Fibroblast of skin of abdomen (primary cell): ENCODE measurements at regions not wholly inside any gene's neighbourhood (a gene's known extent, or its start where the extent isn't known, plus 50 kb on each side); places are given as distances from the start of the nearest gene placed in this dataset.

Experiments
- DNase-seq: peaks from one replicate; pipeline ENCODE4 v3.0.0-alpha.2; 2013

GRCh38 chr4:174120446-174121295 lies 162.8 kb downstream of the FBXO8 start:
- peak; percentile 86 for DNase-seq

GRCh38 chr4:174119830-174120229 lies 163.6 kb downstream of the FBXO8 start:
- DNase-seq, result no peak

GRCh38 chr4:174119051-174119450 lies 164.4 kb downstream of the FBXO8 start:
- peak; percentile 45 for DNase-seq

- DNase-seq, result no peak
These were observed 165.3 kb downstream of the FBXO8 start for GRCh38 chr4:174118171-174118570.

GRCh38 chr4:174117445-174117844 lies 166.0 kb downstream of the FBXO8 start:
- no peak for DNase-seq

- DNase-seq, result no peak
These were observed 167.4 kb downstream of the FBXO8 start for GRCh38 chr4:174116021-174116420.

- DNase-seq, result no peak
These were observed 172.0 kb downstream of the FBXO8 start for GRCh38 chr4:174111422-174111821.

- no peak for DNase-seq
These were observed 173.3 kb downstream of the FBXO8 start for GRCh38 chr4:174110180-174110579.

GRCh38 chr4:174107746-174108354 lies 175.6 kb downstream of the FBXO8 start:
- no peak for DNase-seq

GRCh38 chr4:174105202-174105601 lies 178.3 kb downstream of the FBXO8 start:
- DNase-seq, result no peak

GRCh38 chr4:174100910-174101309 lies 182.6 kb downstream of the FBXO8 start:
- DNase-seq, result no peak

GRCh38 chr4:174099712-174100111 lies 183.8 kb downstream of the FBXO8 start:
- no peak for DNase-seq

GRCh38 chr4:174096999-174097398 lies 186.5 kb downstream of the FBXO8 start:
- no peak for DNase-seq

- no peak for DNase-seq
These were observed 187.0 kb downstream of the FBXO8 start for GRCh38 chr4:174096456-174096855.

GRCh38 chr4:174091130-174091529 lies 192.3 kb downstream of the FBXO8 start:
- no peak for DNase-seq

- DNase-seq, result no peak
These were observed 193.8 kb downstream of the FBXO8 start for GRCh38 chr4:174089711-174090110.

- DNase-seq, result no peak
These were observed 194.7 kb downstream of the FBXO8 start for GRCh38 chr4:174088795-174089194.

GRCh38 chr4:174086829-174087799 lies 196.4 kb downstream of the FBXO8 start:
- no peak for DNase-seq

GRCh38 chr4:174084981-174085380 lies 198.5 kb downstream of the FBXO8 start:
- no peak for DNase-seq

- peak; percentile 10 for DNase-seq
These were observed 198.9 kb downstream of the FBXO8 start for GRCh38 chr4:174084542-174084941.

- peak; percentile 14 for DNase-seq
These were observed 203.1 kb downstream of the FBXO8 start for GRCh38 chr4:174080361-174080760.

GRCh38 chr4:174071595-174071994 lies 211.9 kb downstream of the FBXO8 start:
- DNase-seq, result no peak

- no peak for DNase-seq
These were observed 213.6 kb downstream of the FBXO8 start for GRCh38 chr4:174069848-174070330.
